Islet precursor cell (in vitro differentiated cells): ENCODE measurements at regions not wholly inside any gene's neighbourhood (a gene's known extent, or its start where the extent isn't known, plus 50 kb on each side); places are given as distances from the start of the nearest gene placed in this dataset.
"Not testable (repeated sequence)": the region's sequence is repeated elsewhere in the genome, so short reads cannot be mapped to it uniquely, and the experiment has no call there.

Experiments used
- DNase-seq: peaks from one replicate; pipeline ENCODE4 v3.0.0-alpha.2; 2018

DNA sequence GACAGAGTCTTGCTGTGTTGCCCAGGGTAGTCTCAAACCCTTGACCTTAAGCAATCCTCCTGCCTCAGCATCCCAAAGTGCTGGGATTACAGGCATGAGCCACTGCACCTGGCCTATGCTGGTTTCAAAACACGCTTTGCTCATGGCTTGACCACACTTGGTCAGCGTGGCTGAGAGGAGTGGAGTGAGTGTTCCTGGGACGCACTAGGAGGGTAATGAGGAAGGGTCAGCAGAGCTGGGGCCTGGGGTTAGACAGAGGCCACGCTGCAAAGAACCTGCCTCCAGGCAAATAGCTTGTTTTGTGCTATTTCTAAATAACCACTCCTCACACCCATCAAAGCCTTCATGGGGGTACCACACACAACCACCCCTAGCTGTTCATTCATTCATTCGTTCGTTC lies 77.9 kb upstream of the TOX2 start:
- DNase-seq, result no peak

DNA sequence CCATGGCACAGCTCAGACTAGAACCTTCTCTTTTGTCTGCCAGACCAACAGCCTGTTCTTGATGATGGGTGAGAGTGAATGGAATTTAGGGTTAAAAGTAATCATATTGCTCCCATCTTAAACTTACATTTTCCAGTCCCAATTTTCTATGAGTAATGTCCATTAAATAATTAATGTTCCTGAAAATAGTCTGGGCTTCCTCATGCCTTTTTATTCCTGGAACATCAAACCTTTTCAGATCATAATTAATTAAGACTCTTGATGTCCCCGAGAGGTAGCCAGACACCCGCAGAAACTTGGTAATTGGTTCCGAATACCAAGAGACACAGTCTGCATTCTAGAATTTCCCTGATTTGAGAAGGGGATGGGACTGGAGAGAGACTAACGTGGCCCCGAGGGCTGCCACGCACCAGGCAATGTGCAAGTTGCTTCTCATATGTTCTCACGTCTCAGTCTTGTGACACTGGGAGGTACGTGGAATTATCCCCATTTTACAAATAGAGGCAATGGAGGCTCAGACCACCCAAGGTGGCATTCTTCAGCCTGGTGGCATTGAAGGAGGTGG lies 78.6 kb upstream of the TOX2 start:
- no peak for DNase-seq

DNA sequence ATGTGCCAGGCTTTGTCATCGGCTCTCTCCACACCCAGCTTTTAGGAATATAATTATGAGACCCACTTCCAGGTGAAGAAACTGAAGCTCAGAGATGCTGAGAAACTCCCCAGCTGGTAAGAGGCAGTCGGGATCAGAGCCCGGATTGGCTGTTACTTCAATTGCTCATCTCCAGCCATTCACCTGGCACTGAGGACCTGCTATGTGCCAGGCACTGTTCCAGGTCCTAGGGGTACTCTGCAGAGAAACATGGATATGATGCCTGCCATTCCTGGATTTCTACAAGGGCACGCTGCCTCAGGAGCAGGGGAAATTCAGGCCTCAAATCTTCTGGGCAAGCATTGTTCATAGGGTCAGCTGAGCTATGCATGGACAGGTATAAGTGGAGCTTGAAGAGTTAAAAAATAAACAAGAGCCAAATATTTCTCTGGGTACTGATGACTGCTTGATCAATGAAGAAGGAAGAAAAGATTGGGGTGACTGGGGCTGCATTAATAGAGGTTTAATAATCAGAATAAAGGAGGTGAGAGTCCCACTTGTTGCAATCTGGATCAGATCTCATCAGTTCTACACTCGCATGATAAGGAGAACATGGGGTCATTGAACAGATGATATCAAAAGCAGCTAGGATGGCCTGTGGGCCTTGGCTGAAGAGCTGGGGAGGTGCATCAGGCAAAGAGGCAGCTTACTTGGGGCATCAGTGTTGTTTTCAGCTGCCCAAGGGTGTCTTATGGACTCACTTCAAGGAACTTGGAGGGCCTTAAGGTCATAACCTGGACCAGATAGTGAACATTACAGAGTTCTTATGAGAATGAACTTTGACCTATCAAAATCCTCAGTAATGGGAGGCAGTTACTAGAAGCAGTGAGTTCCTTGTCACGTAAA lies 80.9 kb upstream of the TOX2 start:
- DNase-seq, result no peak

- no peak for DNase-seq
Measured at GRCh38 chr20:43832961-43833360, 81.7 kb upstream of the TOX2 start.

GRCh38 chr20:43832096-43832816 lies 82.4 kb upstream of the TOX2 start:
- no peak for DNase-seq

- no peak for DNase-seq
Measured at GRCh38 chr20:43831481-43832065, 83.1 kb upstream of the TOX2 start.

- no peak for DNase-seq
Measured at GRCh38 chr20:43830883-43831282, 83.8 kb upstream of the TOX2 start.

- DNase-seq, result no peak
Measured at GRCh38 chr20:43829951-43830690, 84.5 kb upstream of the TOX2 start.

GRCh38 chr20:43827940-43828562 lies 86.6 kb upstream of the TOX2 start:
- DNase-seq, result no peak

GRCh38 chr20:43826943-43827342 lies 87.7 kb upstream of the TOX2 start:
- DNase-seq, result not testable (repeated sequence)

GRCh38 chr20:43825581-43825980 lies 89.1 kb upstream of the TOX2 start:
- DNase-seq, result no peak

DNA sequence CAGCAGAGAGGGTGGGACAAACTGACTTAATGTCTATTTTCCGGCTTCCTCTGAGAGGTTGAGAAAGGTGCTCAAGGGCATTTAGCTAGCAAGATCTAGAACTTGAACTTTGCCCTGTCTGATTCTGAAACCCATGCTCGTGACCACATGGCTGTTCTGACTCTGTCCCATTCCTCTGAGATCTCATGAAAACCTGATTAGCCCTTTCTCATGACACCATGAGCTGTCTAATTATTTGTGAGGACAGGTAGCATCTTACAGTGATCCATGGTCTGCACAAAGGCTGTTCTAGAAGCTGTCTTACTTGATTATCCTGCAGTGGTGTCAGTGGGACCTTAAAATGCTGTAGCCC lies 89.6 kb upstream of the TOX2 start:
- DNase-seq, result no peak

- DNase-seq, result peak; percentile 64
Measured at GRCh38 chr20:43824309-43825050, 90.2 kb upstream of the TOX2 start.

- no peak for DNase-seq
Measured at GRCh38 chr20:43821795-43822194, 92.9 kb upstream of the TOX2 start.

DNA sequence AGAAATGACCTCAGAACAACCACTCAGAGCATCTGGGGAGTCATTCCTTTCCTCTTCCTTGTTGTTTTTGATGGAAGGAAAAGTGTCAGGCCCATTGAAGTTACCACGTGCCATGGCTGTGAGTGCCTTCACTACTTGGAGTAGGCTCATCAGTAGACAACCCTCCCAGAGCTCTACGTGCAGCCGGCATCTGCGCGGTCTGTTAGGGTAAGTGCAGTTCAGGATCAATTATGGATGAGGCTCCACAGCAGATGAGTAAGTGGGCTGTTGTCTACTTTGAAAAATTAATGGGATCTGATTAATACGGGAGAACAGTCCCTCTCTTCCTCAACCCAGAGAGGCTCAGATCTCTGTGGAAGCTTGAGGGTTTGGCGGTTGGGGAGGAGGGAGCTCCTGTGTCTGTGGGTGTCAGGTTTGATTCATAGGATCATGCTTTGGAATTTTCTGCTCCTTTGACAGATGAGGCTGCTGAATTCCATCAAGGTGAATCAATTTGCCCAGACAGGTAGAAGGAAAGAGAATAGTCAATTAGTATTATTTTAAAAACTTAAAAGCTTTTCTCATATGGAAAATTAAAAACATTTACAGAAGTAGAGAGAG lies 93.8 kb upstream of the TOX2 start:
- DNase-seq, result no peak

DNA sequence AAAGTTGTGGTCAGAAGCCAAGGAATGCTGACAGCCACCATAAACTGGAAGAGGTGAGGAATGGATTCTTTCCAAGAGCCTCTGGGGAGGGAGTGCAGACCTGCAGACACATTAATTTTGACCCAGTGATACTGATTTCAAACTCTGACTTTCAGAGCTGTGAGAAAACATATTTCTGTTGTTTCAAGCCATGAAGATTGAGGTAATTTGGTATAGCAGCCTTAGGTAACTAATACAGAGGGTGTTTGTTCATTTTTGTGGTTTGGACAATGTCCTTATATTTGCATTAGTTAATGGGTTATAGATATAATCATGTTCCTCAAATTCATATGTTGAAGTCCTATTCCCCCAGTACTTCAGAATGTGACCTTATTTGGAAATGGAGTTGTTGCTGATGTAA lies 85.4 kb upstream of the GTSF1L start:
- no peak for DNase-seq

GRCh38 chr20:43809206-43809819 lies 82.5 kb upstream of the GTSF1L start:
- no peak for DNase-seq

DNA sequence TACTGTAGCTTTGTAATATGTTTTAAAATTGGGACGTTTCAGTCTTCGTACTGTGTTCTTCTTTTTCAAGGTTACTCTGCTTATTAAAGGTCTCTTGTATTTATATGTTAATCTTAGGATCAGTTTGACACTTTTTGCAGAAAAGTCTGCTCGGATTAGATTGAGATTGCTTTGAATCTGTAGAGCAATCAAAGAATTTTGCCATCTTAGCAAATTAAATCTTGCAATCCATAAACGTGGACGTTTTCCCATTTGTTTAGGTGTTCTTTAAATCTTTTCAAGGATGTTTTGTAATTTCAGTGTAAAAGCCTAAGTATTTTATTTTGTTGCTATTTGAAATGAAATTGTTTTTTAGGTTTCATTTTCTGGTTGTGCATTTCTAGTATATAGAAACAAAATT lies 78.0 kb upstream of the GTSF1L start:
- no peak for DNase-seq

DNA sequence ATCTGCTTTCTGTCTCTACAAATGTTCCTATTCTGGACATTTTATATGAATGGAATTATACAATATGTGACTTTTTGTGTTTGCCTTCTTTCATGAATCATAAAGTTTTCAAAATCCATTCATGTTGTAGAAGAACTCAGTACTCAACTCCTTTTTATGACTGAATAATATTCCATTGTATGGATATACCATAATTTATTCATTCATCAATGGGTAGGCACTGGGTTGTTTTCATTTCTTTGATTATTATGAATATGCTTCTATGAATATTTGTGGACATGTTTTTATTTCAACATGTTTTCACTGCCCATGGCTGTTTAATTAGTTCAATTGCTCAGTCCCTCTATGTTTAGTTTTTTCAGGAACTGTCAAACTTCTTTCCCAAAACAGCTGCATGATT lies 76.5 kb upstream of the GTSF1L start:
- no peak for DNase-seq

GRCh38 chr20:43800186-43800585 lies 73.4 kb upstream of the GTSF1L start:
- DNase-seq, result no peak

DNA sequence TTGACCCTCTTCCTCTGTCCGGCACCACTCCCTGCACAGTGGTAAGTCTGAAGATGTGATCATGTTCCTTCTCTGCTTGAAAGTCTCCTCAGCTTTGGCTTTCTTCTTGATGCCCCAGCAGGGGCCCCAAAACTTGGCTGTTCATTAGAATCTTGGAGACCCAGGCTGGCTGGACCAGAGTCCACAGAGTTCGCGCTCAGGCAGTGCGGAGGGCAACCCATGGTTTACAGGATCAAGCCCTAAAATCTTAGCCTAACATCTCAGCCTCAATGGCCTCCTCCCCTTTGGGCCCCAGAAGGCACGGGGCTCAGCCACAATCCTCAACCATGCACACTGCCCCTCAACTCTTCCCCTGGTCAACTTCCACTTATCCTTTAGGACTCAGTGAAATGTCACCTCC lies 72.9 kb upstream of the GTSF1L start:
- no peak for DNase-seq
